ENCODE measurements at regions not wholly inside any gene's neighbourhood (a gene's known extent, or its start where the extent isn't known, plus 50 kb on each side); places are given as distances from the start of the nearest gene placed in this dataset.

DNA sequence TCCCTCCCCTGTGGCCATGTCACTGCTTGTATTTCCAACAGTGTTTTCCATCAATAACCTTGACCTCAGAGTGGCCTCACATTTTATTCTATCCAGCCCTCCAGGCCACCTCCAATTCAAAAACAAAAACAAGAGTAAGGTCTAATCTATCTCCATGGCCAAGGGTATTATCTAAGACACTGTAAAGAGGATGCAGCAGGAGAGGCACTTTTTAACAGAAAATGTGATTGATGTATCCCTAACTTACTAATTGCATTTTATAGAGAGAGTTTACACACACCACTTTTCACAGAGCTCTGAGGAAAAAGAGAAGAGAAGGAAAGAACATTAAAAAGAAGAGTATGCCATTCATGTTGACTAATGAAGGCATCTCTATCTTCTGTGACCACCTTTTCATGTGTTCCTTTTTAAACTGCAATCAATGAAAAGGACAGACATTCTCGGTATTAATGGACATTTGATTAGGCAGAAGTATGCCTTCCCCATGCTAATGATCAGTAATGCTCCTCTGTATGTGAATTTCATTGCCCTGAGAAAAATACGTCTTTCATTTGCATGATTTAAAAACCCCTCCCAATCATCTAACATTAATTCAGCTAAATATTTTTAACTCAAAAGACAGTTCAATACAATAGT lies 653.3 kb upstream of the POU3F3 start:
- no peak for TF ChIP-seq EP300 (IDR thresholded peaks at IDR 0.05)
- TF ChIP-seq CTCF (IDR thresholded peaks at IDR 0.05): no peak
- no peak for TF ChIP-seq JUN (IDR thresholded peaks at IDR 0.05)
- TF ChIP-seq, protein P1, sequence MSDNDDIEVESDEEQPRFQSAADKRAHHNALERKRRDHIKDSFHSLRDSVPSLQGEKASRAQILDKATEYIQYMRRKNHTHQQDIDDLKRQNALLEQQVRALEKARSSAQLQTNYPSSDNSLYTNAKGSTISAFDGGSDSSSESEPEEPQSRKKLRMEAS (IDR thresholded peaks at IDR 0.05): no peak
- TF ChIP-seq, protein P2, sequence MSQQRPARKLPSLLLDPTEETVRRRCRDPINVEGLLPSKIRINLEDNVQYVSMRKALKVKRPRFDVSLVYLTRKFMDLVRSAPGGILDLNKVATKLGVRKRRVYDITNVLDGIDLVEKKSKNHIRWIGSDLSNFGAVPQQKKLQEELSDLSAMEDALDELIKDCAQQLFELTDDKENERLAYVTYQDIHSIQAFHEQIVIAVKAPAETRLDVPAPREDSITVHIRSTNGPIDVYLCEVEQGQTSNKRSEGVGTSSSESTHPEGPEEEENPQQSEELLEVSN (IDR thresholded peaks at IDR 0.05; ENCODE audit: borderline replicate concordance, low read depth): no peak
- no peak for TF ChIP-seq ZFP36 (IDR thresholded peaks at IDR 0.05; ENCODE audit: borderline replicate concordance, partially characterized antibody)
- TF ChIP-seq CEBPB (IDR thresholded peaks at IDR 0.05): no peak
- TF ChIP-seq, protein P3, sequence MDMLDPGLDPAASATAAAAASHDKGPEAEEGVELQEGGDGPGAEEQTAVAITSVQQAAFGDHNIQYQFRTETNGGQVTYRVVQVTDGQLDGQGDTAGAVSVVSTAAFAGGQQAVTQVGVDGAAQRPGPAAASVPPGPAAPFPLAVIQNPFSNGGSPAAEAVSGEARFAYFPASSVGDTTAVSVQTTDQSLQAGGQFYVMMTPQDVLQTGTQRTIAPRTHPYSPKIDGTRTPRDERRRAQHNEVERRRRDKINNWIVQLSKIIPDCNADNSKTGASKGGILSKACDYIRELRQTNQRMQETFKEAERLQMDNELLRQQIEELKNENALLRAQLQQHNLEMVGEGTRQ (IDR thresholded peaks at IDR 0.05): no peak
- no peak for TF ChIP-seq POLR2AphosphoS2 (conservative IDR thresholded peaks at IDR 0.05; ENCODE audit: low read length)
- no peak for TF ChIP-seq BHLHE40 (IDR thresholded peaks at IDR 0.05; ENCODE audit: low read depth, low read length)
